ENCODE measurements at regions not wholly inside any gene's neighbourhood (a gene's known extent, or its start where the extent isn't known, plus 50 kb on each side); places are given as distances from the start of the nearest gene placed in this dataset.

- TF ChIP-seq C11orf30 (IDR thresholded peaks at IDR 0.05; ENCODE audit: low read depth): peak; percentile 68; the same call in 1 of the 2 replicates
- TF ChIP-seq MAFK (IDR thresholded peaks at IDR 0.05; ENCODE audit: low read length): peak; percentile 73
- no peak for TF ChIP-seq ARID2 (IDR thresholded peaks at IDR 0.05)
- TF ChIP-seq EHMT2 (IDR thresholded peaks at IDR 0.05): no peak
- TF ChIP-seq NFYB (IDR thresholded peaks at IDR 0.05; ENCODE audit: extremely low read depth, insufficient read length): no peak
- TF ChIP-seq MBD1 (CRISPR knock-in tag; IDR thresholded peaks at IDR 0.05): no peak
- TF ChIP-seq NFATC3 (IDR thresholded peaks at IDR 0.05): no peak
- no peak for TF ChIP-seq RHOXF2B (CRISPR knock-in tag; conservative IDR thresholded peaks at IDR 0.05)
- no peak for TF ChIP-seq ZNF445 (CRISPR knock-in tag; IDR thresholded peaks at IDR 0.05; ENCODE audit: low read depth)
- no peak for TF ChIP-seq PHF21A (IDR thresholded peaks at IDR 0.05; ENCODE audit: borderline replicate concordance, low read depth)
- no peak for TF ChIP-seq PCBP2 (IDR thresholded peaks at IDR 0.05; ENCODE audit: low read depth, low read length, poor library complexity, severe bottlenecking)
- TF ChIP-seq ZNF316 (IDR thresholded peaks at IDR 0.05): peak; percentile 83
- peak; percentile 45; the same call in 1 of the 2 replicates for TF ChIP-seq MAFF (IDR thresholded peaks at IDR 0.05; ENCODE audit: low read length)
- TF ChIP-seq MAFG (tag; conservative IDR thresholded peaks at IDR 0.05): peak; percentile 66; the same call in 1 of the 2 replicates
Measured at GRCh38 chr2:71790226-71791060, 337.1 kb downstream of the DYSF start.

More at GRCh38 chr2:71790226-71791060, 337.1 kb downstream of the DYSF start:
- DNase-seq (ENCODE audit: extremely low read depth in 1 of 4, low spot score in 3 of 4) (no peak), FAIRE-seq (no peak), ATAC-seq (no peak)
- WGBS (ENCODE audit: insufficient coverage, low coverage, missing lambda C conversion rate): 6% methylated on average over 10 of the region's 11 CpGs
- H4K20me1 ChIP-seq (replicated peaks; ENCODE audit: control insufficient read depth, insufficient read depth, low read length): no peaks in the 10 kb centered on the region
- CTCF ChIA-PET (ENCODE audit: low intra/inter-chr PET ratio): no interaction called here
- no peaks in the 10 kb centered on the region for H3K9me1 ChIP-seq (ENCODE audit: control insufficient read depth, insufficient read depth, low read length)
- no peak overlapping the region for H3K4me2 ChIP-seq (ENCODE audit: insufficient read depth, low read length)
- in situ Hi-C loops (cut with MboI): no loop called here
- no peaks in the 10 kb centered on the region for H3K79me2 ChIP-seq (ENCODE audit: control insufficient read depth, insufficient read depth, low read length)
- peaks cover 6 to 47% of the 10 kb centered on the region in 2 experiments; a peak in 4 of 5 replicates for H3K27me3 ChIP-seq (ENCODE audit: control insufficient read depth in 2 of 2, insufficient read depth in 2 of 2, low read length in 2 of 2)
- no peak overlapping the region for H3K9ac ChIP-seq (ENCODE audit: insufficient read depth in 1 of 2, low read depth in 2 of 2, low read length in 2 of 2)
- intact Hi-C loops (cut with micrococcal nuclease): no loop called here
- H3K4me3 ChIP-seq: no peak overlapping the region
- H3K27ac ChIP-seq (ENCODE audit: extremely low read depth, low read depth, low read length): no peak overlapping the region
- no peak overlapping the region for H2AFZ ChIP-seq (ENCODE audit: low read depth, low read length)
- no peaks in the 10 kb centered on the region for H3K36me3 ChIP-seq (ENCODE audit: control insufficient read depth, insufficient read depth, low read length)
- POLR2A ChIA-PET: interaction anchor here (0.6 kb wide), 2 partner anchors 64 to 642 kb away, joined by 3 to 4 read pairs; no protein-coding TSS in a partner anchor
- peaks cover 0 to 3% of the 10 kb centered on the region in 2 experiments; a peak in 1 of 5 replicates for H3K4me1 ChIP-seq (replicated peaks in 1 of 2; ENCODE audit: control insufficient read depth in 2 of 2, insufficient read depth in 2 of 2, low read length in 2 of 2)
- H3K9me3 ChIP-seq (replicated peaks; ENCODE audit: control insufficient read depth, insufficient read depth, low read depth, low read length): no peaks in the 10 kb centered on the region
- BruUV-seq (replicated peaks): no TSS peak

All from K562 (cell line).